ENCODE measurements at regions not wholly inside any gene's neighbourhood (a gene's known extent, or its start where the extent isn't known, plus 50 kb on each side); places are given as distances from the start of the nearest gene placed in this dataset.

DNA sequence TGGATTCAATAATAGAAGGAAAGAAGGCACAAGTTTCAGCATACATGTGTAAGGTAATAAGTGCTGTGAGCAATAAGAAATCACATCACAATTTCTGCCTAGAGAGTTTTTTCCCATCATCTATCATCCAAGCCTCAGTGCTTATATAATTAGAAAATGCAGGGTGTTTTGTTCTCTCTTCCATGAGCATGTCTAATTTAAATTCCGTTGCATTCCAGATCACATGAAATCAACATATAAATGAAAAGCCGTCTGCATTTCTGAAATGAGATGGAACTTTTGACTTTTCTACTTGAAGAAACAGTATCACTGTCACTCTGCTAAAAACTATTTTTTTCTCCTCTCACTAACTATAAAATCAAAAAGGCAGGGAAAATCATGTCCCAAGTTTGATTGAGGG lies 74.5 kb upstream of the CD2AP start:
- TF ChIP-seq GATA2 (CRISPR knock-in tag; IDR thresholded peaks at IDR 0.05) (no peak), CTCF (IDR thresholded peaks at IDR 0.05) (no peak), IRF3 (IDR thresholded peaks at IDR 0.05; ENCODE audit: low read depth, low read length) (no peak), YY1 (IDR thresholded peaks at IDR 0.05; ENCODE audit: low read depth) (no peak), NRF1 (IDR thresholded peaks at IDR 0.05; ENCODE audit: low read depth, low read length) (no peak), EP300 (IDR thresholded peaks at IDR 0.05; ENCODE audit: borderline replicate concordance in 1 of 2, low read depth in 1 of 2, low read length in 1 of 2) (no peak), CHD2 (IDR thresholded peaks at IDR 0.05; ENCODE audit: low read length, partially characterized antibody) (no peak), RAD21 (IDR thresholded peaks at IDR 0.05; ENCODE audit: low read length) (no peak), TCF12 (IDR thresholded peaks at IDR 0.05) (no peak)
